Tibial nerve (tissue), 4 donors: ENCODE measurements at regions not wholly inside any gene's neighbourhood (a gene's known extent, or its start where the extent isn't known, plus 50 kb on each side); places are given as distances from the start of the nearest gene placed in this dataset.

ENCODE experiments used
- EP300 ChIP-seq, 2 donors: sonication (generic); formaldehyde crosslinking; IDR thresholded peaks; one replicate each; pipeline ENCODE4 v1.6.1; 2017; ENCODE audit warnings: antibody characterized with exemption in 2 of 2, mild to moderate bottlenecking in 1 of 2
- POLR2A ChIP-seq, 2 donors: fragments of 450-650 bp; IDR thresholded peaks; one replicate each; pipeline ENCODE4 v1.6.1; 2017; ENCODE audit warnings: antibody characterized with exemption in 2 of 2, mild to moderate bottlenecking in 2 of 2, moderate library complexity in 2 of 2
- TF ChIP-seq, protein P1 (sequence below), 5 experiments: fragments of 200-600 bp in 3 of 5; fragments of 450-650 bp in 2 of 5; sonication (generic) in 3 of 5; IDR thresholded peaks; one replicate each; pipeline ENCODE4 v1.5.1; 2016 to 2019; ENCODE audit warnings: antibody characterized with exemption in 5 of 5, mild to moderate bottlenecking in 3 of 5, moderate library complexity in 2 of 5

- TF ChIP-seq, protein P1, sequence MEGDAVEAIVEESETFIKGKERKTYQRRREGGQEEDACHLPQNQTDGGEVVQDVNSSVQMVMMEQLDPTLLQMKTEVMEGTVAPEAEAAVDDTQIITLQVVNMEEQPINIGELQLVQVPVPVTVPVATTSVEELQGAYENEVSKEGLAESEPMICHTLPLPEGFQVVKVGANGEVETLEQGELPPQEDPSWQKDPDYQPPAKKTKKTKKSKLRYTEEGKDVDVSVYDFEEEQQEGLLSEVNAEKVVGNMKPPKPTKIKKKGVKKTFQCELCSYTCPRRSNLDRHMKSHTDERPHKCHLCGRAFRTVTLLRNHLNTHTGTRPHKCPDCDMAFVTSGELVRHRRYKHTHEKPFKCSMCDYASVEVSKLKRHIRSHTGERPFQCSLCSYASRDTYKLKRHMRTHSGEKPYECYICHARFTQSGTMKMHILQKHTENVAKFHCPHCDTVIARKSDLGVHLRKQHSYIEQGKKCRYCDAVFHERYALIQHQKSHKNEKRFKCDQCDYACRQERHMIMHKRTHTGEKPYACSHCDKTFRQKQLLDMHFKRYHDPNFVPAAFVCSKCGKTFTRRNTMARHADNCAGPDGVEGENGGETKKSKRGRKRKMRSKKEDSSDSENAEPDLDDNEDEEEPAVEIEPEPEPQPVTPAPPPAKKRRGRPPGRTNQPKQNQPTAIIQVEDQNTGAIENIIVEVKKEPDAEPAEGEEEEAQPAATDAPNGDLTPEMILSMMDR (IDR thresholded peaks at IDR 0.05): no peak
- TF ChIP-seq POLR2A (IDR thresholded peaks at IDR 0.05) (no peak), EP300 (IDR thresholded peaks at IDR 0.05) (no peak)
Observed at GRCh38 chr2:5230855-5231254, 461.3 kb upstream of the SOX11 start.
